ENCODE measurements at regions not wholly inside any gene's neighbourhood (a gene's known extent, or its start where the extent isn't known, plus 50 kb on each side); places are given as distances from the start of the nearest gene placed in this dataset.

GRCh38 chr13:38228322-38228721, 121.3 kb upstream of the UFM1 start:
- no peak for TF ChIP-seq POLR2AphosphoS5 (IDR thresholded peaks at IDR 0.05; ENCODE audit: low read depth, low read length)
- no peak for TF ChIP-seq CTCF (IDR thresholded peaks at IDR 0.05)
- TF ChIP-seq SIN3A (IDR thresholded peaks at IDR 0.05; ENCODE audit: borderline replicate concordance, insufficient read depth, low read depth, low read length) = no peak
- no peak for TF ChIP-seq REST (IDR thresholded peaks at IDR 0.05; ENCODE audit: insufficient read depth in 1 of 2, low read depth in 2 of 2, low read length in 1 of 2)
- no peak for TF ChIP-seq TCF7L2 (IDR thresholded peaks at IDR 0.05; ENCODE audit: low read depth, low read length)
